ENCODE measurements at regions not wholly inside any gene's neighbourhood (a gene's known extent, or its start where the extent isn't known, plus 50 kb on each side); places are given as distances from the start of the nearest gene placed in this dataset.

DNA sequence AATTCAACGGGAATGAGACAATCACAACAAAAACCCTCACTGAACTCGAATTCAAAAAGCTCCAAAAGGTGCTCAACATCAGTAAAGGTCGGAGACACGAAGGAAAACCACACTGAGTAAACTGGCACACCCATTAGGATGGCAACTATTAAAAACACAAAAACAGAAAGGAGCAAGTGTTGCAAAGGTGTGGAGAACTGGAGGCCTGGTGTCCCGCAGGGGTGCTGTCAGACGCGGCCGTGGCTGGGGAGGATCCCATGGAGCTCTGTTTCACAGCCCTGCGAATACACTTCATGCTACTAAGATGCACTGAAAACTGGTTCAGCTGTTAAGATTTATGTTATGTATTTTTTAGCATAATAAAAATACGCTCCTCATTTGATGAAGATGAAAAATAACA lies 730.6 kb downstream of the GALR1 start:
- Histone ChIP-seq H3K27ac (ENCODE audit: control insufficient read depth, insufficient read depth, low read length) (no peak overlapping the region), H3K36me3 (ENCODE audit: control insufficient read depth in 2 of 2, extremely low read depth in 1 of 2, insufficient read depth in 2 of 2, low read length in 2 of 2) (no peaks in the 10 kb centered on the region), H4K20me1 (ENCODE audit: control insufficient read depth, extremely low read depth, insufficient read depth, low read length) (no peaks in the 10 kb centered on the region), H3K4me2 (ENCODE audit: control insufficient read depth, extremely low read depth, insufficient read depth, low read depth, low read length) (no peak overlapping the region), H2AFZ (ENCODE audit: control insufficient read depth, low read length) (no peak overlapping the region), H3K27me3 (ENCODE audit: control insufficient read depth, extremely low read depth, insufficient read depth, low read length) (no peaks in the 10 kb centered on the region), H3K79me2 (ENCODE audit: control insufficient read depth, insufficient read depth, low read length) (no peaks in the 10 kb centered on the region), H3K4me1 (ENCODE audit: control insufficient read depth, extremely low read depth, insufficient read depth, low read length) (no peaks in the 10 kb centered on the region), H3K9me1 (ENCODE audit: control insufficient read depth, extremely low read depth, insufficient read depth, low read length) (no peaks in the 10 kb centered on the region), H3K9me3 (ENCODE audit: control insufficient read depth, low read depth, low read length) (peaks cover 14% of the 10 kb centered on the region), H3K4me3 (ENCODE audit: control insufficient read depth in 2 of 3, extremely low read depth in 1 of 3, insufficient read depth in 2 of 3, low read depth in 1 of 3, low read length in 3 of 3) (no peak overlapping the region), H3K9ac (ENCODE audit: control insufficient read depth, extremely low read depth, insufficient read depth, low read length) (no peak overlapping the region)
- dilution Hi-C loops (cut with MboI; ENCODE audit: extremely low pct_ligation_motif_present, low sequenced_read_pairs), result no loop called here
- FAIRE-seq (no peak), DNase-seq (ENCODE audit: low read depth, low spot score) (no peak)
- TF ChIP-seq EZH2 (IDR thresholded peaks at IDR 0.05; ENCODE audit: low read length), result no peak
- TF ChIP-seq, protein P1, sequence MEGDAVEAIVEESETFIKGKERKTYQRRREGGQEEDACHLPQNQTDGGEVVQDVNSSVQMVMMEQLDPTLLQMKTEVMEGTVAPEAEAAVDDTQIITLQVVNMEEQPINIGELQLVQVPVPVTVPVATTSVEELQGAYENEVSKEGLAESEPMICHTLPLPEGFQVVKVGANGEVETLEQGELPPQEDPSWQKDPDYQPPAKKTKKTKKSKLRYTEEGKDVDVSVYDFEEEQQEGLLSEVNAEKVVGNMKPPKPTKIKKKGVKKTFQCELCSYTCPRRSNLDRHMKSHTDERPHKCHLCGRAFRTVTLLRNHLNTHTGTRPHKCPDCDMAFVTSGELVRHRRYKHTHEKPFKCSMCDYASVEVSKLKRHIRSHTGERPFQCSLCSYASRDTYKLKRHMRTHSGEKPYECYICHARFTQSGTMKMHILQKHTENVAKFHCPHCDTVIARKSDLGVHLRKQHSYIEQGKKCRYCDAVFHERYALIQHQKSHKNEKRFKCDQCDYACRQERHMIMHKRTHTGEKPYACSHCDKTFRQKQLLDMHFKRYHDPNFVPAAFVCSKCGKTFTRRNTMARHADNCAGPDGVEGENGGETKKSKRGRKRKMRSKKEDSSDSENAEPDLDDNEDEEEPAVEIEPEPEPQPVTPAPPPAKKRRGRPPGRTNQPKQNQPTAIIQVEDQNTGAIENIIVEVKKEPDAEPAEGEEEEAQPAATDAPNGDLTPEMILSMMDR (optimal IDR thresholded peaks at IDR 0.05 in 1 of 3, IDR thresholded peaks at IDR 0.05 in 1 of 3, conservative IDR thresholded peaks at IDR 0.05 in 1 of 3; ENCODE audit: extremely low read depth in 1 of 3, insufficient read depth in 2 of 3, low read length in 3 of 3), result no peak

DNA sequence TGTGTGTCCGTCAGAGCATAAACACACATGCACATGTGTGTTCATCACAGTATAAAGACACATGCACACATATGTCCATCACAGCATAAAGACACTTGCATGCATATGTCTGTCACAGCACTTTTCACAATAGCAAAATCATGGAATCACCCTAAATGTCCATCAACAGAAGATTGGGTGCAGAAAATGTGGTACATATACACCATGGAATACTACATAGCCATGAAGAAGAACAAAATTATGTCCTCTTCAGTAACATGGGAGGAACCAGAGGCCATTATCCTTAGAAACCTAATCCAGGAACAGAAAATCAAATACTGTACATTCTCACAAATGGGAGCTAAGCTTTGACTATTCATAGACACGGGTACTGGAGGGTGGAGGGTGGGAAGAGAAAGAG lies 732.2 kb downstream of the GALR1 start:
- no peaks in the 10 kb centered on the region for H4K20me1 ChIP-seq (ENCODE audit: control insufficient read depth, extremely low read depth, insufficient read depth, low read length)
- H3K79me2 ChIP-seq (ENCODE audit: control insufficient read depth, insufficient read depth, low read length), result no peaks in the 10 kb centered on the region
- no peaks in the 10 kb centered on the region for H3K36me3 ChIP-seq (ENCODE audit: control insufficient read depth in 2 of 2, extremely low read depth in 1 of 2, insufficient read depth in 2 of 2, low read length in 2 of 2)
- dilution Hi-C loops (cut with MboI; ENCODE audit: extremely low pct_ligation_motif_present, low sequenced_read_pairs), result no loop called here
- no peak overlapping the region for H2AFZ ChIP-seq (ENCODE audit: control insufficient read depth, low read length)
- no peaks in the 10 kb centered on the region for H3K27me3 ChIP-seq (ENCODE audit: control insufficient read depth, extremely low read depth, insufficient read depth, low read length)
- TF ChIP-seq EZH2 (IDR thresholded peaks at IDR 0.05; ENCODE audit: low read length), result no peak
- TF ChIP-seq, protein P1 (optimal IDR thresholded peaks at IDR 0.05 in 1 of 3, IDR thresholded peaks at IDR 0.05 in 1 of 3, conservative IDR thresholded peaks at IDR 0.05 in 1 of 3; ENCODE audit: extremely low read depth in 1 of 3, insufficient read depth in 2 of 3, low read length in 3 of 3), result no peak
- no peak overlapping the region for H3K4me3 ChIP-seq (ENCODE audit: control insufficient read depth in 2 of 3, extremely low read depth in 1 of 3, insufficient read depth in 2 of 3, low read depth in 1 of 3, low read length in 3 of 3)
- DNase-seq (ENCODE audit: low read depth, low spot score) (no peak), FAIRE-seq (no peak)
- H3K4me1 ChIP-seq (ENCODE audit: control insufficient read depth, extremely low read depth, insufficient read depth, low read length), result no peaks in the 10 kb centered on the region
- peaks cover 12% of the 10 kb centered on the region for H3K9me3 ChIP-seq (ENCODE audit: control insufficient read depth, low read depth, low read length)
- no peaks in the 10 kb centered on the region for H3K9me1 ChIP-seq (ENCODE audit: control insufficient read depth, extremely low read depth, insufficient read depth, low read length)
- no peak overlapping the region for H3K4me2 ChIP-seq (ENCODE audit: control insufficient read depth, extremely low read depth, insufficient read depth, low read depth, low read length)
- H3K27ac ChIP-seq (ENCODE audit: control insufficient read depth, insufficient read depth, low read length), result no peak overlapping the region
- H3K9ac ChIP-seq (ENCODE audit: control insufficient read depth, extremely low read depth, insufficient read depth, low read length), result no peak overlapping the region

All from keratinocyte (primary cell).